HG02870 (cell line): ENCODE measurements at regions not wholly inside any gene's neighbourhood (a gene's known extent, or its start where the extent isn't known, plus 50 kb on each side); places are given as distances from the start of the nearest gene placed in this dataset.
"Not testable (repeated sequence)": the region's sequence is repeated elsewhere in the genome, so short reads cannot be mapped to it uniquely, and the experiment has no call there.

Experiments
- ATAC-seq: cut with Tn5 transposase; IDR thresholded peaks from one replicate; pipeline ENCODE4 v1.9.1; 2021; ENCODE audit warnings: mild to moderate bottlenecking, moderate library complexity; ENCODE audit not compliant: unreplicated experiment

GRCh38 chr7:52179934-52180333, 855.5 kb upstream of the POM121L12 start:
- no peak for ATAC-seq

DNA sequence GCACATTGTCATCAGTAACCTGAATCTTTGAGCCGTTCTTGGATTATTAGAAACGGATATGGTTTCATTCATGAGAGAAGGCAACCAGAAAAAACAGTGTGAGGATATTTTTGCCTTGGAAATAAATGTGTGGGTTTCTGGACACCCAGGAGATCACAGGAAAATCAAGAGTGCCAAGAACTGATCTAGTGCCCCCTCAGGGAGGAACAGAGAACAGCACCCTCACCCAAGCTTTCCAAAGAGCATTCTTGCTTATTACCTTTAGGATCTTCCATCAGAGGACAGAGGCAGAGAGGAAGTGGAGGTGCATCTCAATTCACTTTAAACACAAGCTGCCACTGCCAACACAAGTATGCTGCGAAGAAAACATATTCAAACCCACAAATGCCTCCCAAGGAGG, 851.5 kb upstream of the COBL start:
- no peak for ATAC-seq

GRCh38 chr7:52163311-52163710, 846.7 kb upstream of the COBL start:
- no peak for ATAC-seq

GRCh38 chr7:52161483-52161882, 844.9 kb upstream of the COBL start:
- no peak for ATAC-seq

DNA sequence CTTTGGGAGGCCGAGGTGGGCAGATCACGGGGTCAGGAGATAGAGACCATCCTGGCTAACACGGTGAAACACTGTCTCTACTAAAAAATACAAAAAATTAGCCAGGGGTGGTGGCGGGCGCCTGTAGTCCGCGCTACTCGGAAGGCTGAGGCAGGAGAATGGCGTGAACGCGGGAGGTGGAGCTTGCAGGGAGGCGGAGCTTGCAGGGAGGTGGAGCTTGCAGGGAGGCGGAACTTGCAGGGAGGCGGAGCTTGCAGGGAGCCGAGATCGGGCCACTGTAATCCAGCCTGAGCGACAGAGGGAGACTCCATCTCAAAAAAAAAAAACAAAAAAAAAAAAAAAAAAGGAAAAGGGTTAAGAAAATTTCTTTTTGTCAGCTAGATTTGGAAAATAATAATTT, 842.8 kb upstream of the COBL start:
- not testable (repeated sequence) for ATAC-seq

- ATAC-seq: no peak
Measured at GRCh38 chr7:52154382-52154781, 837.8 kb upstream of the COBL start.

DNA sequence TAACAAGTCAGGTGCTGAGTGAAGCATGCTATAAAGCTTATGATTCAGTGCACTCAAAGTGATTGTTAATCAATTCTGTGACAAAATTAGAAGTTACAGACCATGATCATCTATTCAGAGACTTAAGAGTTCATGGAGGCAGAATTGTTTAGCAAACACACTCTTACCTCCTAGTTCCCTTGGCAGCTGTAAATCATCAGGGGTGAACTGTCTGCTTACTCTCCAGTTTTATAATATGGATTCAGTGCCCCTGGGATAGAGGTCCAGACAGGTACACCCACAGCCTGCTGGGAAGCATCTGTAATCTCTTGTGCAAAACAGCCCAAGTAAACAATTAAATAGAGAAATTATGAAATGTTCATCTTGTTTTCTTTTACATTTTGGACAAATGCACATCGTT, 835.0 kb upstream of the COBL start:
- no peak for ATAC-seq

DNA sequence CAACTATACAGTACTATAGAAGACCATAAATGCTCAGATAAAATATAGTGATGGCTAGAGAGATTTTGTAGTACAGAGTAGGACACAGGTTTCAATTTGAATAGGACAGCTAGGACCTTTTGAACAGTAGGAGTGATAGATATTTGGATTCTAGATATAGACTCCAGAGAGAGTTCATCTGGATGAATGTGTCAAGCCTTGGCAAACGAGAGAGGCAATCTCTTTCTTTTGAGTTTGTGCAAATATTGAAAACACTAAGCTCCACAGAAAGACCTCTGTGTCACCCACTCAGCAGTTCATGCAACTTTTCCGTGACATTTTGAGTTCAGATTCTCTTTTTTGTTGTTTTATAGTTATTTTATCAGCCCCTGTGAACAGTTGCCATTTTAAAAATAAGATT, 834.3 kb upstream of the COBL start:
- no peak for ATAC-seq

- ATAC-seq: no peak
Measured at GRCh38 chr7:52146871-52147634, 830.4 kb upstream of the COBL start.

DNA sequence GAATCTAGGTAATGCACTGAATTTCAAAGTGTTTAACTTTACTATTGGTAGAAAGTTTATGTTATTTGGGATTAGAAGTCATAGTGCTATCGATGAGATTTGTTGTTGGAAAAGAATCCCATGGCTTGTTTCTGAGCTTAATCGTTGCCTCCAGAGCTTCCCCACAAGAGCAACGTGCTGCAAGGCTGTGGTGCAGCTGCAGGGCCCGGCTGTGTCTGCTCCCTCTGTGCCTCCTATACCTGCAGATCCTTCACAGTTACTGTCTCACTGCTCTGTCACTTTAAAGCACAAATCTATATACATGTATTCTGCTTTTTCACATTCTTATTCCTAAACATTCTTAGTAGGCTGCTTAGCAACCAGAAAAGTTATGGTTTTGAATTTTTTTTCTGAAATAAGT, 826.6 kb upstream of the COBL start:
- ATAC-seq: no peak

DNA sequence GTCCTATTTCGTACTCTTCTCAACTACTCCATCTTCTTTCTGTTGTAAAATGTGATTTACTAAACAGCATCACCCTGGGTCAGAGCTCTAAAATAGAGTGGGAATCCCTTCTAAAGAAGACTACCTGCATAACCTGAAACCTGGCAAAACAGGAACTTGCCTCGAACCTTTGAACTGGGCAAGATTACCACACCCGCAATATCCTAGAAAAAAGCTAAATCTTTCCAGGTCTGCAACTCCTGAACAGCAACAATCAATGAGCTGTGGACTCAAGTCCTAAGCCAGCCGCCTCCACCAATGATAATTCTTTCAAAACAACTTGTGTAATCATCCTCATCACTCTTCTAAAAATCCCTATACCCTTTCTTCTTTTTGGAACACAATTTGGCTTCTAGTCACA, 824.2 kb upstream of the COBL start:
- no peak for ATAC-seq

GRCh38 chr7:52135403-52135802, 818.8 kb upstream of the COBL start:
- no peak for ATAC-seq

DNA sequence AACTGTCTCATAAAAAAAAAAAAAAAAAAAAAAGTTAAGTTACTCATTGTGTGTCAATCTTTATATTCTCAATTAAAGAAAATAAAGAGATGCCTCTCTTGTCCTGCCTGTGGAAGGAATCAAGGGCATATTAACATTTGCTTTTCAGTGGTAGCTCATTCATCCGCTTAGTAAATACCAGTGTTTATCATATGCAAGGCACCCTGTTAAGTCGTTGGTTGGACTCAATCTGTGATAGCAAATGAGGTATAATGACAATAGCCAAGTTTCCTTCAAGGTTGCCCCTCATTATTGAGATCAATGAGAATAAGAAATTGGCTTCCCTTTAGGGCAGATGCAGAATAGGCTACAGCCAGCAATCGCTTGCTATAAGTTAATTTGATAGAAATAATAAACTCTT, 812.7 kb upstream of the COBL start:
- ATAC-seq: no peak

- ATAC-seq: no peak
Measured at GRCh38 chr7:52120912-52121311, 804.3 kb upstream of the COBL start.

GRCh38 chr7:52119537-52119936, 802.9 kb upstream of the COBL start:
- no peak for ATAC-seq

- no peak for ATAC-seq
Measured at GRCh38 chr7:52114509-52114908, 797.9 kb upstream of the COBL start.

DNA sequence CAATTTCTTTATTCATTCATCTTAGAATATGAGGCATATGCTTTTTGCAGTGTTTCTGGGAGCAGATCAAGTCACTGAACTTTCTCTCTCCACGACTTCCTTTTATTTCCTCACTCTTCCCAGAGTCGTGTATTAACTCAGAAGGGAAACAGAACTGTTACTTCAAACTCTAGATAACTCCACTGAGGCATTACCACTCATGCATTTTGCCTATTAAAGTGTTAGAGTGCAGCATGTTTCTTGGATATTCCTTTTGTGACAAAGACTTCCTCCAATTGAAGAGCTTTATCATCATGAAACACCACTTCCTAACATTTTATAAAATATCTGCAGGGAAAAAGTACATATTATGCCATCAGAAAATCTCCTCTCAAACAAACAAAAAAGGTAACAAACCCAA, 797.4 kb upstream of the COBL start:
- no peak for ATAC-seq

DNA sequence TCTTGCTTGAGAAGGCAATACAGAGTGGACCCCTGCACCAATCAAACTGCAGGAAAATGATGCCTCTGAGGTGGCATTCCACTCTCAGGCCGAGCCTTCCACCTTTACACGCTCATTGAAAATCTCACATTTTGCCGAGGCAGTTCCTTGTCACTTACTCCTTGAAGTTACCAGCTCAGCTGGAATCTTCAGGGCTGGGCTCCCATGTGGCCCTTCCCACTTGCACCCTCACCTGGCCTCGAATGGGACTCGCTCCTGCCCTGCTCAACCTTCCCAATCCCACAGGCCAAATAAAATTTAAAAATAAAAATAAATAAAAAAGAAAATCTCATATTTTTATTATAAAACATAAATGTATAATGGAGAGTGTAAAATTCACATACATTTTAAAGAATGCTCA, 790.7 kb upstream of the COBL start:
- no peak for ATAC-seq

GRCh38 chr7:52095861-52096260, 779.3 kb upstream of the COBL start:
- ATAC-seq: no peak

DNA sequence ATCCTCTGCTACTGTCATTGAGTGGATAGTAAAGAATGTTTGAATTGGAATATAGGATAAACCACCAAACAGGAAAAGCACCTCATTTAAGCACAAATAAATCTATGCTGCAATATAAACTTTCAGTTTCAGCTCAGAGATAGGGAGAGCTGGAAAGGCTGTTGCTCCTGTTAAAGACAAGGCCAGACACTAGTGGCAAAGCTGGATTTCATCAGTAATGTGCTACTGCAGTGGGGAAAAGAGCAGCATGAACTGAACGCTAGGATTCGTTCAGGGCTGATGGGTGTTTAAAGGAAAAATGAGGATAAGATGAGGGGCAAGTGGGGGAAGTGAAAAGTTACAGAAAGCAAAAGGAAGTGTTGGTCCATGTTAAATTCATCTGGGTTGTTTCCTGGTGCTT, 775.4 kb upstream of the COBL start:
- no peak for ATAC-seq

DNA sequence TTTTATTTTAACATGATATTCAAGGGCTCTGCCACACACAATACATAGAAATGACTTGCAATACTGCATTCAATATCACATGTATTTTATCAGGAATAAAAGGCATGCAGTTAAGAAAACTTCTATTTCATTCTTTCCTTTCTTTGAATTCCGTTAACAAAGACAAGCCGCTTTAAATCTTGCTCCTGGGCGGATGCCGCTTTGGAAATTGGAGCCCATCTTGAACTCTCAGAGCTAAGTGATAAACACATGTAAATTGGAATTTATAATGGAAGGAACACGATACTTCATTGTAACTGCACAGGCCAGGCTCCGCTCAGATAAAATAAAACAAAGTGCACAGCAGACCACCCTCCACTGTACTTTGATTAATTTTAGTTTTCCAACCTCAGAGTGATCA, 774.5 kb upstream of the COBL start:
- ATAC-seq: no peak

DNA sequence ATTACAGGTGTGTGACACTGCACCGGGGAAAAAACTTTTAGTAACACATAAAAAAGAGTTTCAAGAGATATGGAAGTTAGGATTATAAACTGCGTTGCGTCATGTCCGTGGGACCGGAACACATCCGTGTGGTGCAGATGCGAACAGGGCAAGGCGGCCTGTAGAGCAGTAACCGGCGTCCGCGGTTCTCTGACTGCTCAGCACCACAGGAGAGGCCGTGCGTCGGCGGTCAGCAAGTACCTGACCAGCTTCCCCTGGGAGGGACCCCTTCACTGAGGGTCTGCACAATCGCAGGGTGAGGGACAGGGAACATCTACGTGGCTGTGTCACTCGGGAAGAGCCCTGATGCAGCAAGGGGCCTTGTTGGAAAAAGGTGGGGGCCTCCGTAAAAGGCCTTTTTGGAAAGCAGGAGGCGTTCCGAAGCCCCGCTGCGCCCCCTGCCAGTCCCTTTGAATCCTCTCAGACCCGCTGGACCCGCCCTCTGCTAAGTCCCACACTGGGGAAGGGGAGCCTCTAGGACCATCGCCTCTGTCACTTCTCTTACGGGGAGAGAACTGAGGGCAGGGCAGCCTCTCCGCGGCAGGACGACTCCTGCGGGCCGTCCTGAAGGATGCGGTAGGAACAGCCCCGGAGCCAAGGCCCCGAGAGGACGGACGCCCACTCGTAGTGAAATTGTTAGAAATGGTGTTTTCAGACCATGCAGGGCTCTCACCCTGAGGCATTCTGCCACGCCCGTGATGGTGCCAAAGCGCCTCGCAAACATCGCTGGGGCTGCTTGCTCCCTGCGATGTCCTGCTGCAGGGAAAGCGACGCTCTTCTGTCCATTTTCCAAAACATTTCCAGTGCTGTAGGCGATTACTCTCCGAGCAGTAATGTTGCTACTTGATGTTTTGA, 771.6 kb upstream of the COBL start:
- no peak for ATAC-seq
